Activated CD8-positive, alpha-beta T cell treated with anti-CD3 and anti-CD28 coated beads for 36 hours (primary cell): ENCODE measurements at regions not wholly inside any gene's neighbourhood (a gene's known extent, or its start where the extent isn't known, plus 50 kb on each side); places are given as distances from the start of the nearest gene placed in this dataset.

Source experiments
- ATAC-seq: fragments of 200-7000 bp; cut with Tn5 transposase; one replicate; pipeline ENCODE4 v1.10.0; 2021; ENCODE audit warnings: mild to moderate bottlenecking, moderate library complexity
- CTCF ChIA-PET: fragments of 350-600 bp; sonication (Branson Sonifier 250); formaldehyde crosslinking; loops from one replicate; lab custom pipeline; 2021; ENCODE audit warnings: antibody characterized with exemption; lab: Charles Lee
- POLR2A ChIA-PET: fragments of 350-600 bp; sonication (Branson Sonifier 250); formaldehyde crosslinking; loops from one replicate; lab custom pipeline; 2021; ENCODE audit warnings: antibody characterized with exemption; lab: Charles Lee
- DNase-seq: peaks from one replicate; pipeline ENCODE4 v3.0.0-alpha.2; 2020
- H3K27ac Mint-ChIP-seq: one replicate; pipeline ENCODE4 v1.8.0; 2021; ENCODE audit warnings: mild to moderate bottlenecking, mixed read lengths
- H3K27me3 Mint-ChIP-seq: one replicate; pipeline ENCODE4 v1.8.0; 2021; ENCODE audit warnings: mixed read lengths
- H3K36me3 Mint-ChIP-seq: one replicate; pipeline ENCODE4 v1.8.0; 2021; ENCODE audit warnings: low read depth, mixed read lengths
- H3K4me1 Mint-ChIP-seq: one replicate; pipeline ENCODE4 v1.8.0; 2021; ENCODE audit warnings: low read depth, mixed read lengths
- H3K4me3 Mint-ChIP-seq: one replicate; pipeline ENCODE4 v1.8.0; 2021; ENCODE audit warnings: mild to moderate bottlenecking, moderate library complexity, mixed read lengths
- H3K9me3 Mint-ChIP-seq: one replicate; pipeline ENCODE4 v1.8.0; 2021; ENCODE audit warnings: mixed read lengths
- CTCF ChIP-seq: fragments of 200-600 bp; IDR thresholded peaks from one replicate; pipeline ENCODE4 v1.8.0; 2022; ENCODE audit warnings: antibody characterized with exemption, mild to moderate bottlenecking
- intact Hi-C: fragments of 100-400 bp; cut with micrococcal nuclease; formaldehyde crosslinking; loops from one replicate; pipeline ENCODE4 v1.10.0; 2022

- TF ChIP-seq CTCF: no peak
- H3K4me1 Mint-ChIP-seq: no peaks in the 10 kb centered on the region
- CTCF ChIA-PET: no interaction called here
- ATAC-seq: no peak
- H3K9me3 Mint-ChIP-seq: no peaks in the 10 kb centered on the region
- H3K27ac Mint-ChIP-seq: no peak overlapping the region
- no peak for DNase-seq
- no peaks in the 10 kb centered on the region for H3K27me3 Mint-ChIP-seq
- no peak overlapping the region for H3K4me3 Mint-ChIP-seq
- no peaks in the 10 kb centered on the region for H3K36me3 Mint-ChIP-seq
- intact Hi-C loops: no loop called here
- POLR2A ChIA-PET: no interaction called here
Observed at GRCh38 chr10:90635111-90635765, 222.6 kb downstream of the HTR7 start.

GRCh38 chr10:90640756-90641155 lies 217.1 kb downstream of the HTR7 start:
- ATAC-seq (no peak), DNase-seq (no peak)
- ChIA-PET POLR2A (no interaction called here), CTCF (no interaction called here)
- no peaks in the 10 kb centered on the region for H3K9me3 Mint-ChIP-seq
- no peaks in the 10 kb centered on the region for H3K4me1 Mint-ChIP-seq
- no peak for TF ChIP-seq CTCF
- H3K4me3 Mint-ChIP-seq: no peak overlapping the region
- H3K27me3 Mint-ChIP-seq: no peaks in the 10 kb centered on the region
- H3K27ac Mint-ChIP-seq: no peak overlapping the region
- no peaks in the 10 kb centered on the region for H3K36me3 Mint-ChIP-seq
- intact Hi-C loops: no loop called here

- POLR2A ChIA-PET: no interaction called here
- no peak for TF ChIP-seq CTCF
- intact Hi-C loops: no loop called here
Observed at GRCh38 chr10:90641731-90642130, 216.1 kb downstream of the HTR7 start.

GRCh38 chr10:90642136-90642535 lies 215.7 kb downstream of the HTR7 start:
- TF ChIP-seq CTCF: no peak
- no peak overlapping the region for H3K27ac Mint-ChIP-seq
- POLR2A ChIA-PET: no interaction called here
- CTCF ChIA-PET: interaction anchor here (0.8 kb wide), 1 partner anchor 16 kb away, joined by 3 read pairs; no protein-coding TSS in a partner anchor
- H3K27me3 Mint-ChIP-seq: no peaks in the 10 kb centered on the region
- ATAC-seq (no peak), DNase-seq (no peak)
- H3K9me3 Mint-ChIP-seq: no peaks in the 10 kb centered on the region
- no peaks in the 10 kb centered on the region for H3K4me1 Mint-ChIP-seq
- no peaks in the 10 kb centered on the region for H3K36me3 Mint-ChIP-seq
- intact Hi-C loops: no loop called here
- no peak overlapping the region for H3K4me3 Mint-ChIP-seq

More at GRCh38 chr10:90641731-90642130, 216.1 kb downstream of the HTR7 start:
- Mint-ChIP-seq H3K4me1 (no peaks in the 10 kb centered on the region), H3K27ac (no peak overlapping the region), H3K9me3 (no peaks in the 10 kb centered on the region), H3K36me3 (no peaks in the 10 kb centered on the region), H3K4me3 (no peak overlapping the region), H3K27me3 (no peaks in the 10 kb centered on the region)
- ATAC-seq (no peak), DNase-seq (no peak)
- CTCF ChIA-PET: interaction anchor here (0.8 kb wide), 1 partner anchor 16 kb away, joined by 3 read pairs; no protein-coding TSS in a partner anchor

GRCh38 chr10:90642650-90643049 lies 215.2 kb downstream of the HTR7 start:
- intact Hi-C loops: no loop called here
- DNase-seq (no peak), ATAC-seq (no peak)
- POLR2A ChIA-PET: no interaction called here
- Mint-ChIP-seq H3K4me3 (no peak overlapping the region), H3K4me1 (no peaks in the 10 kb centered on the region), H3K36me3 (no peaks in the 10 kb centered on the region), H3K27ac (no peak overlapping the region), H3K9me3 (no peaks in the 10 kb centered on the region), H3K27me3 (no peaks in the 10 kb centered on the region)
- TF ChIP-seq CTCF: no peak
- CTCF ChIA-PET: no interaction called here
